Cardiac fibroblast (primary cell): ENCODE measurements at regions not wholly inside any gene's neighbourhood (a gene's known extent, or its start where the extent isn't known, plus 50 kb on each side); places are given as distances from the start of the nearest gene placed in this dataset.

Experiments used
- DNase-seq, 2 donors: peaks; one replicate each; pipeline versions ENCODE4 v3.0.0 to v3.0.0-alpha.2; 2010; ENCODE audit warnings: low read depth in 2 of 2
- H3K4me3 ChIP-seq, 2 donors: replicated peaks in 1 of 2; 1 replicate in 1 of 2; 2 replicates in 1 of 2; pipeline ENCODE4 v1.5.1; 2011; ENCODE audit warnings: low read depth in 2 of 2, low read length in 2 of 2, mild to moderate bottlenecking in 2 of 2, moderate library complexity in 1 of 2
- CTCF ChIP-seq: IDR thresholded peaks from one replicate; pipeline ENCODE4 v1.5.1; 2011; ENCODE audit warnings: low read depth, mild to moderate bottlenecking, low read length, inconsistent platforms

- no peak overlapping the region for H3K4me3 ChIP-seq
- no peak for TF ChIP-seq CTCF
- DNase-seq: no peak
Observed at GRCh38 chr22:48451891-48452290, 1375.8 kb downstream of the BRD1 start.

- H3K4me3 ChIP-seq: no peak overlapping the region
- TF ChIP-seq CTCF: no peak
- no peak for DNase-seq
Observed at GRCh38 chr22:48450188-48450825, 1377.4 kb downstream of the BRD1 start.

GRCh38 chr22:48449466-48450187 lies 1378.0 kb downstream of the BRD1 start:
- DNase-seq: no peak
- H3K4me3 ChIP-seq: no peak overlapping the region
- TF ChIP-seq CTCF: no peak

- H3K4me3 ChIP-seq: no peak overlapping the region
- TF ChIP-seq CTCF: no peak
- no peak for DNase-seq
Observed at GRCh38 chr22:48448821-48449220, 1378.9 kb downstream of the BRD1 start.

- DNase-seq: no peak
- TF ChIP-seq CTCF: no peak
- H3K4me3 ChIP-seq: no peak overlapping the region
Observed at GRCh38 chr22:48445113-48445827, 1382.4 kb downstream of the BRD1 start.

GRCh38 chr22:48444320-48445112 lies 1383.2 kb downstream of the BRD1 start:
- DNase-seq: no peak
- TF ChIP-seq CTCF: no peak

More at GRCh38 chr22:48444320-48445112, 1383.2 kb downstream of the BRD1 start:
- H3K4me3 ChIP-seq: no peak overlapping the region
